GM19372 (cell line): ENCODE measurements at regions not wholly inside any gene's neighbourhood (a gene's known extent, or its start where the extent isn't known, plus 50 kb on each side); places are given as distances from the start of the nearest gene placed in this dataset.

Experiments
- ATAC-seq: cut with Tn5 transposase; IDR thresholded peaks from one replicate; pipeline ENCODE4 v1.9.1; 2021; ENCODE audit warnings: mild to moderate bottlenecking, low read depth, moderate library complexity; ENCODE audit not compliant: unreplicated experiment

- no peak for ATAC-seq
Observed at GRCh38 chr7:84264396-84264795, 69.8 kb upstream of the SEMA3A start.

- no peak for ATAC-seq
Observed at GRCh38 chr7:84263106-84263505, 68.5 kb upstream of the SEMA3A start.

DNA sequence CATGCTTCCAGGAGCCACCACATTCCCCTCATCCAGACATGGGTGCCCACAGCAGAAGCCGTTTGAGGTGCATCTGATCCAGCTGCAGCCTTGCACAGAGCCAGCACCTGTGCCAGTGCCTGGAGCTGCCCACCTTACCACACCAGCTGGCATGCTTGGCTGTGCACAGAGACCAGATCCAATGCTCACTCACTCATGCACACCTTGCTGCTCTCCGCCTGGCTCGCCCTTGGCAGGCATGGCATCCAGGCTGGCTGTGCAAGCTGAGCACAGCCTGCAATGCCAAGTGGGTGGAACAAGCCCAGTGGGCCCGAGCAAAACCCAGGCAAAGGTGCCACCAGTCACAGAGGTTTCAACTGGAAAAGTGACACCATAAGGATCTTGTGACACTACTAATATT, 66.9 kb upstream of the SEMA3A start:
- no peak for ATAC-seq

- ATAC-seq, result no peak
Observed at GRCh38 chr7:84258628-84259027, 64.0 kb upstream of the SEMA3A start.

GRCh38 chr7:84256571-84256971, 62.0 kb upstream of the SEMA3A start:
- ATAC-seq, result no peak

DNA sequence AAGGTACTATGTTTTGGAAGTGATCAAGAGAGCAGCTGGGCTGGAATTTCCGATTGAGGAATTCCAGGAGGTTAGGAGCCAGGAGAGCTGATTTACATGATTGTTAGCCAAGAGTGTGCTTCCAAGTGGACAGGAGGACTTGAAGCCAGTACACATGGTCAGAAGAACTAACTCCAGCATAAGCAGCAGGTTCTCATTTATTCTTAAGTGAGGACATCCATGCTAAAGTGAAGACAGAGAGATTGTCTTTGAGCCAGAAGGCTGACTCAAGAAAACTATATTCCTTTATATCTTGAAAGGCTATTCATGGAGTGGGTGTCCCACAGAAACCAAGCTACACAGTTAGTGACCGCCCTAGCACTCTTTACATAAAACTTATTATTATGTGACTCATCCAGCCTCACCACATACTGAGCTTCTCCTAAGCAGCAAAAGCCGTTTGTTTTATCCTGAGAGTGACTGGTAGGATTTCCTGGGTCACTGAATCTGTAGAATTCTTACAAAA, 56.7 kb upstream of the SEMA3A start:
- ATAC-seq, result no peak

- no peak for ATAC-seq
Observed at GRCh38 chr7:84250452-84250851, 55.9 kb upstream of the SEMA3A start.

GRCh38 chr7:84249656-84250055, 55.1 kb upstream of the SEMA3A start:
- no peak for ATAC-seq

DNA sequence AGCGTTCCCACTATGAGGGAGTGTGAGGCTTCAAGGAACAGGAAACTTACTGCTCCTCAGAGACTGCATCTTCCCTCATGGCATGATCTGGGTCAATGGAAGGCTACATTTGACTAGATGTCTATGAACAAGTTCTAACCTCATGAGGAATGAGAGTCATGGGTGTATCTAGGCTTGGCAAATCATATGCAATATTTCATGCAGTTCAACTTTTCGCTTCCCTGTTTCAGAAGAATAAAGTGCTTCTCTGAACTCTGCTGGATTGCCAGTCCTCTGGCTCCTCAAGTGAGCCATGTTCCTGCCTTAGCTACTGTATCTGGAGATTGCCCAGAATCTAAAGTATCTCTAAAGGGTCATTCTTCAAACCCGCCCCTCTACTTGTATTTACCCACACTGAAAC, 54.3 kb upstream of the SEMA3A start:
- ATAC-seq, result no peak

DNA sequence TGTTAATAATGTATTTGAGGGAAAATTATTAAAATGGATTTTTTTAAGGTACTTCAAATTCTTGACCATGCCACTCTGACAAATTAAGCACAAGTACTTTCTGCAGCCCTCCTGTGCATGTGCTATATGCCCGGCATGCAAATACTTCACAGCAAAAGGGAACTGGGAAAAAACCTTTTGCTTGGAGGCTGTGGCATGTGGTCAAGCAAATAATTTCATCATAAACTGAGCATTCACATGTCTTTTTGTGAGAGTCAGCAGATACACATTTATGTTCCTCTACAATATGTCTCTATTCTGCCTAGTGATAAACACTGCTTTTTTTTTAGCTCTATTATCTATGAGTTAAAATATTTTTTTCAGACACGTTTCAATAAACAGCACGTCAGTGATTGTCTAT, 53.7 kb upstream of the SEMA3A start:
- no peak for ATAC-seq

GRCh38 chr7:84247591-84247990, 53.0 kb upstream of the SEMA3A start:
- no peak for ATAC-seq

GRCh38 chr7:84245835-84246234, 51.2 kb upstream of the SEMA3A start:
- no peak for ATAC-seq
